ENCODE measurements at regions not wholly inside any gene's neighbourhood (a gene's known extent, or its start where the extent isn't known, plus 50 kb on each side); places are given as distances from the start of the nearest gene placed in this dataset.

DNA sequence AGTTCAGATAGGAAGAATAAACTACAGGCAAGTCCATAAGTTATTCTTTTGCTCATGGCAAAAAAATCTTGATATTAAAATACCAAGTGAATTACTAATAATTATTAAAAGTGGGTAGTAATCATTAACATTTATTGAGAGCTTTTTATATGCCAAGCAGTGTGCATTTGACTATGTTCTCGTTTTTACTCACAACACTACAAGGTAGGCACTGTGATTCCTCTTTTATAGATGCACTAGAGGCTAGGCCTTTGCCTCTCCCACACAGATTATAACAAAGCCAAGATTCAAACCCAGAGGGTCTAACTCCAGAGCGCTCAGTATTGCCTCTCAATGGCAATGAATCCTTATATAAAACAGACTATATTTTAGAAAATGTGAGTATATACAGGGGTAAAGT, 254.2 kb downstream of the NAF1 start:
- TF ChIP-seq, protein P1, sequence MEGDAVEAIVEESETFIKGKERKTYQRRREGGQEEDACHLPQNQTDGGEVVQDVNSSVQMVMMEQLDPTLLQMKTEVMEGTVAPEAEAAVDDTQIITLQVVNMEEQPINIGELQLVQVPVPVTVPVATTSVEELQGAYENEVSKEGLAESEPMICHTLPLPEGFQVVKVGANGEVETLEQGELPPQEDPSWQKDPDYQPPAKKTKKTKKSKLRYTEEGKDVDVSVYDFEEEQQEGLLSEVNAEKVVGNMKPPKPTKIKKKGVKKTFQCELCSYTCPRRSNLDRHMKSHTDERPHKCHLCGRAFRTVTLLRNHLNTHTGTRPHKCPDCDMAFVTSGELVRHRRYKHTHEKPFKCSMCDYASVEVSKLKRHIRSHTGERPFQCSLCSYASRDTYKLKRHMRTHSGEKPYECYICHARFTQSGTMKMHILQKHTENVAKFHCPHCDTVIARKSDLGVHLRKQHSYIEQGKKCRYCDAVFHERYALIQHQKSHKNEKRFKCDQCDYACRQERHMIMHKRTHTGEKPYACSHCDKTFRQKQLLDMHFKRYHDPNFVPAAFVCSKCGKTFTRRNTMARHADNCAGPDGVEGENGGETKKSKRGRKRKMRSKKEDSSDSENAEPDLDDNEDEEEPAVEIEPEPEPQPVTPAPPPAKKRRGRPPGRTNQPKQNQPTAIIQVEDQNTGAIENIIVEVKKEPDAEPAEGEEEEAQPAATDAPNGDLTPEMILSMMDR (conservative IDR thresholded peaks at IDR 0.05) = no peak
- DNase-seq (ENCODE audit: extremely low spot score, unreplicated experiment) = no peak
- peaks cover 10% of the 10 kb centered on the region for H3K9me3 Mint-ChIP-seq
- no peaks in the 10 kb centered on the region for H3K4me1 Mint-ChIP-seq (ENCODE audit: unreplicated experiment)
- H3K4me3 Mint-ChIP-seq = no peak overlapping the region
- H3K36me3 Mint-ChIP-seq = no peaks in the 10 kb centered on the region
- H3K27me3 Mint-ChIP-seq = no peaks in the 10 kb centered on the region
- H3K27ac Mint-ChIP-seq = no peak overlapping the region

DNA sequence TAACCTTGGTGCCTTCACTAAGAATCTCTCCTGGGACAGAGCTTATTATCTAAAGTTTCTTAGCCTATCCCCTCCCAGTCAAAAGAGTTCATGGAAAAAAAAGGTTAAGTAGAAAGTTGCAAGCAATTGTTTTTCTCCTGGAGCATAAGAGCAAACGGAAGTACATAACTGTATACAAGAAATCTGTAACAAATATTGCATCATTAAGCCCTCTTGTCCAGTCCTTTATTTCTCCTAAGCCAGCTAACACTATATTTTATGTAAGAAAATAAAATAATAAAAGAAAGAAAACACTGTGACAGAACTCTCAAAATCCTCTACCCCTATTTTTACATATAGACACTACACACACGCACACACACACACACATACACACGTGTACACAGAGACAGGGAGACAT, 255.3 kb downstream of the NAF1 start:
- TF ChIP-seq, protein P1 (conservative IDR thresholded peaks at IDR 0.05) = no peak
- no peaks in the 10 kb centered on the region for H3K9me3 Mint-ChIP-seq
- DNase-seq (ENCODE audit: extremely low spot score, unreplicated experiment) = no peak
- no peak overlapping the region for H3K27ac Mint-ChIP-seq
- H3K4me3 Mint-ChIP-seq = no peak overlapping the region
- no peaks in the 10 kb centered on the region for H3K36me3 Mint-ChIP-seq
- no peaks in the 10 kb centered on the region for H3K27me3 Mint-ChIP-seq
- no peaks in the 10 kb centered on the region for H3K4me1 Mint-ChIP-seq (ENCODE audit: unreplicated experiment)

DNA sequence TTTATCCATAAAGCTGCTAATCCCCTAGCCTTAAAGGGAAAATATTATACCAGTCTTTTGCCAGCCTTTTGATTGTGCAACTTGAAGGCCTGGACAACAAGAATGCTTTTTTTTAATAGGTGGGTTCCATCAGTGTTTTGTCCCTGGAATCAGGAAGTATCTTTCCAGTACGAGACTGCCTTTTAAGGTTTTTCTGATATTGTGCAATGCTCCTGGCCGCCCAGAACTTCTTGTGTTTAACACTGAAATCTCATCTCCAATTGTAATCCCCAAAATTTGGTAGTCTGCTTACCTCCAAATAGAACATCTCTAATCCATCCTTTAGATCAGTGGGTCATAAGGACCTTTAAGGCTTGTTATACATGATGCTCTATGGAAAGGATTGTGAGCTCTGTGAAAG, 256.7 kb downstream of the NAF1 start:
- H3K36me3 Mint-ChIP-seq = no peaks in the 10 kb centered on the region
- H3K9me3 Mint-ChIP-seq = no peaks in the 10 kb centered on the region
- no peaks in the 10 kb centered on the region for H3K4me1 Mint-ChIP-seq (ENCODE audit: unreplicated experiment)
- H3K27me3 Mint-ChIP-seq = no peaks in the 10 kb centered on the region
- no peak overlapping the region for H3K4me3 Mint-ChIP-seq
- H3K27ac Mint-ChIP-seq = no peak overlapping the region
- no peak for DNase-seq (ENCODE audit: extremely low spot score, unreplicated experiment)
- TF ChIP-seq, protein P1 (conservative IDR thresholded peaks at IDR 0.05) = no peak

DNA sequence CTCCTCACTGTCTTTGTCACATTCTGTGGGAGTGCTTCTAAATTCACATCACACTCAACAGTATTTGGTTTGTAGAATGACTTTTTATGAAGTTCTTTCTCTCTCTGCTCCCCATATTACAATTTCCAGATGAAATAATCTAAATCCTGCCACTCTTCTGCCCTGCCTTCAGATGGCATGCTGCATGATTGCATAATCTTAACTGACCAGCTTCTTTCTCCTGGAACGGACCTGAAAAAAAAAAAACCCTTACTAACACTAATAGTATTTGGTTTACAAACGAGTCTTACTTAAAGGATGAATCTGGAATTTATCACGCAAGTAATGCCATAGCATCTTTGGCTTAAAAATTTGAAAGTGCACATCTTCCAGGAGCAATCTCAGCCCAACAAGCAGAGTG, 272.3 kb downstream of the NAF1 start:
- H3K4me3 Mint-ChIP-seq = no peak overlapping the region
- no peaks in the 10 kb centered on the region for H3K9me3 Mint-ChIP-seq
- H3K27ac Mint-ChIP-seq = no peak overlapping the region
- H3K27me3 Mint-ChIP-seq = no peaks in the 10 kb centered on the region
- no peak for DNase-seq (ENCODE audit: extremely low spot score, unreplicated experiment)
- H3K36me3 Mint-ChIP-seq = no peaks in the 10 kb centered on the region
- TF ChIP-seq, protein P1 (conservative IDR thresholded peaks at IDR 0.05) = no peak
- H3K4me1 Mint-ChIP-seq (ENCODE audit: unreplicated experiment) = peaks cover 7% of the 10 kb centered on the region

DNA sequence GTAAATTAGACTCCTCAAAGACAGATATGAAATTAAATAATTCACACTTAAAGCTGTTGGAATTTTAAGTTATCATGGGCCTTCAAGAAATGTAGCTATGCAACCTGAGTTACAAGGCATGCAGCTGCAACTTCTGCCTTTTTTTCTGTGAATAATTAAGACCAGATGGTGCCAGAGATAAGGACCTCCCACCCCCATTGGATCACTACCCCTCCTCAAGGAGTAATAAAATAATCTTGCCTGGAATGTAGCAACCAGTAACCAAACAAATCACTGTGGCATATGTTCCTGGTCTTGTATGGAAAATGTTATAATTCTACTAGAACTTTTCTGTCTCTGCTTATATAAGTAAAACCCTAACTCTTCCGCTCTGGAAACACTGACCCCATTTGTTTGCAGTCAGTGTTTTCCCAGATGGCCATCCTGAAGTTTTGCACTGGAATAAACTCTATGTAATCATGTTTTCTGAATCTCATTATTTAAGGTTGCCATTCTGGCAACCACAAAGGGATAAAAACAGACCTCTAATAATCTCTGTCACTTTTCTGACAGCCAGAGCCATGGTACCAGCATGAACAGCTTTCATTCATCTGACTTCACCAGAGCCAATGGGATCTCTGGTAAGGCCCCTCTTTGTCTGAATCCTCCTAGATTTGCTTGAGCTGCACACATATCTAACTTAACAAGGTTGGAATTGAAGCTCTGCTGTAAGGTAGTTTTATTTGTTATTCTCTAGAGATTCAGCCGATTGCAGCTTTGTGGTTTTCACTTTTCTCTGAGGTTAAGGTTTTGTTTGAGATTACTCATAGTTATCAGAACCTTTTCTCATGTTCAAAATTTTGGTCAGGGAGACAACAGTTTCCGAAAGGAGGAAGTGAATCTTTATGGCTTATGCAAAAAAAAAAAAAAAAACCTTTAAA, 274.6 kb downstream of the NAF1 start:
- no peaks in the 10 kb centered on the region for H3K27me3 Mint-ChIP-seq
- DNase-seq (ENCODE audit: extremely low spot score, unreplicated experiment) = no peak

More for the DNA sequence above, 274.6 kb downstream of the NAF1 start:
- Mint-ChIP-seq H3K4me3 (no peak overlapping the region), H3K9me3 (peaks cover 3% of the 10 kb centered on the region), H3K27ac (no peak overlapping the region), H3K36me3 (no peaks in the 10 kb centered on the region), H3K4me1 (ENCODE audit: unreplicated experiment) (peaks cover 7% of the 10 kb centered on the region)
- TF ChIP-seq, protein P1 (conservative IDR thresholded peaks at IDR 0.05) = no peak

Measured in type B pancreatic cell (in vitro differentiated cells).